ENCODE measurements at regions not wholly inside any gene's neighbourhood (a gene's known extent, or its start where the extent isn't known, plus 50 kb on each side); places are given as distances from the start of the nearest gene placed in this dataset.

DNA sequence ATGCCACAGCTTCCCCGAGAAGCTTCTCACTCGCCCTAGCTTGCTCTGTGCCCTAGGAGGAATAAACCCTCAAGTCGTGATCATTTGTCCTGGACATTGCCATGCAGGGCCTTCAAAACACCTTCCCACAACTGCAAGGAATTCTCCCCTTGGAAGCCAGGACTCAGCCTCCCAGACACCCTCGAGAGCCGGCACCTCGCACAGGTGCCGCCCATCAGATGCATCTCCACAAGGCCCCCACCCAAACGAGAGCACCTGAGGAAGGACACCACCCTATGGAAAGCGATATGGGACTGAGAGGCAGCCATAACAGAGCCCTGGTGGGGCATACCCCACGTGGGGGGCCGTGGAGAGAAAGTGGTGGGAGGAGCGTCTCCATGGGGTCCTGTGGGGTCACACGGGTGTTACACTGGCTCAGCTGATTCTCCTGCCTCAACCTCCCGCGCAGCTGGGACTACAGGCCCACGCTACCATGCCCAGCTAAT is 77.6 kb upstream of the FOXK1 start:
- no peaks in the 10 kb centered on the region for H3K9me3 ChIP-seq (ENCODE audit: low read length)
- no peaks in the 10 kb centered on the region for H3K27me3 ChIP-seq (ENCODE audit: insufficient read depth, low read depth, low read length)
- H3K4me3 ChIP-seq (ENCODE audit: low read length), result no peak overlapping the region
- no peak overlapping the region for H3K4me2 ChIP-seq (ENCODE audit: low read length)
- no peak overlapping the region for H3K27ac ChIP-seq (ENCODE audit: low read length)
- TF ChIP-seq MXI1 (conservative IDR thresholded peaks at IDR 0.05; ENCODE audit: poor library complexity, severe bottlenecking), result no peak
- no peaks in the 10 kb centered on the region for H4K20me1 ChIP-seq (ENCODE audit: insufficient read depth)
- no peaks in the 10 kb centered on the region for H3K9me2 ChIP-seq (ENCODE audit: insufficient read depth, low read length)
- no peak overlapping the region for H3K9ac ChIP-seq (ENCODE audit: low read length)
- H3K36me3 ChIP-seq (ENCODE audit: insufficient read depth, low read length), result no peaks in the 10 kb centered on the region
- H3K79me2 ChIP-seq (replicated peaks; ENCODE audit: insufficient read depth, low read length), result no peaks in the 10 kb centered on the region
- no peak overlapping the region for H2AFZ ChIP-seq (ENCODE audit: low read depth, low read length)
- no peaks in the 10 kb centered on the region for H3F3A ChIP-seq (ENCODE audit: insufficient read depth, low read length, poor library complexity, severe bottlenecking)

DNA sequence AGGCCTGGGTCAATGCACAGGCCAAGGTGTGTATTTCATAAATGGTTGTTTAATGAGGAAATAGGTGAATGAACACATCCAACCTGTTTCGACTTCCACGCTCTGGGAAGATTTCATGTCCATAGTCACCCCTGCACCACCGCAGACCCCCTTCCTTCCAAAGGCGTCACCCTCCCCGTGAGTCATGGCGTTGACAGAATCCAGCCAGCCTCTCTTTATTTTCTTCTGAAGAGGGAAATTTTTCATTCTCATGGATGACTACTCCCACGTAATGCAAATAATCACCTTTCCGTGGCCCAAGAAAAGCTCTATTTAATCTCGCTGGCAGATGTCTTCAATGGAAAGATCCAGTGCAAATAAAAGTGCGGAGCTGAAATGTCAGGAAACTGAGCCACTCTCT is 75.3 kb upstream of the FOXK1 start:
- Histone ChIP-seq H3K27me3 (ENCODE audit: insufficient read depth, low read depth, low read length) (no peaks in the 10 kb centered on the region), H3K9me2 (ENCODE audit: insufficient read depth, low read length) (no peaks in the 10 kb centered on the region), H3K36me3 (ENCODE audit: insufficient read depth, low read length) (no peaks in the 10 kb centered on the region), H3F3A (ENCODE audit: insufficient read depth, low read length, poor library complexity, severe bottlenecking) (no peaks in the 10 kb centered on the region), H4K20me1 (ENCODE audit: insufficient read depth) (no peaks in the 10 kb centered on the region), H3K27ac (ENCODE audit: low read length) (no peak overlapping the region), H3K9me3 (ENCODE audit: low read length) (no peaks in the 10 kb centered on the region), H3K9ac (ENCODE audit: low read length) (no peak overlapping the region), H2AFZ (ENCODE audit: low read depth, low read length) (no peak overlapping the region), H3K79me2 (replicated peaks; ENCODE audit: insufficient read depth, low read length) (no peaks in the 10 kb centered on the region), H3K4me3 (ENCODE audit: low read length) (no peak overlapping the region), H3K4me2 (ENCODE audit: low read length) (no peak overlapping the region)
- TF ChIP-seq EP300 (conservative IDR thresholded peaks at IDR 0.05; ENCODE audit: poor library complexity, severe bottlenecking), result no peak
- TF ChIP-seq RAD21 (conservative IDR thresholded peaks at IDR 0.05), result no peak
- no peak for TF ChIP-seq EZH2 (IDR thresholded peaks at IDR 0.05; ENCODE audit: borderline replicate concordance, insufficient read depth, low read length, poor library complexity, severe bottlenecking)
- no peak for TF ChIP-seq CTCF (IDR thresholded peaks at IDR 0.05; ENCODE audit: poor library complexity, severe bottlenecking)
- TF ChIP-seq REST (IDR thresholded peaks at IDR 0.05; ENCODE audit: borderline replicate concordance), result no peak
- no peak for TF ChIP-seq POLR2AphosphoS5 (IDR thresholded peaks at IDR 0.05)
- TF ChIP-seq MXI1 (conservative IDR thresholded peaks at IDR 0.05; ENCODE audit: poor library complexity, severe bottlenecking), result no peak
- TF ChIP-seq TAF1 (IDR thresholded peaks at IDR 0.05; ENCODE audit: low read depth), result no peak
- TF ChIP-seq SMC3 (conservative IDR thresholded peaks at IDR 0.05; ENCODE audit: poor library complexity), result no peak

- no peaks in the 10 kb centered on the region for H3F3A ChIP-seq (ENCODE audit: insufficient read depth, low read length, poor library complexity, severe bottlenecking)
Observed at GRCh38 chr7:4607311-4607729, 74.8 kb upstream of the FOXK1 start.

More at GRCh38 chr7:4607311-4607729, 74.8 kb upstream of the FOXK1 start:
- H3K4me3 ChIP-seq (ENCODE audit: low read length), result no peak overlapping the region
- no peak overlapping the region for H3K27ac ChIP-seq (ENCODE audit: low read length)
- TF ChIP-seq POLR2AphosphoS5 (IDR thresholded peaks at IDR 0.05) (no peak), REST (IDR thresholded peaks at IDR 0.05; ENCODE audit: borderline replicate concordance) (no peak), TAF1 (IDR thresholded peaks at IDR 0.05; ENCODE audit: low read depth) (no peak), EZH2 (IDR thresholded peaks at IDR 0.05; ENCODE audit: borderline replicate concordance, insufficient read depth, low read length, poor library complexity, severe bottlenecking) (no peak), SMC3 (conservative IDR thresholded peaks at IDR 0.05; ENCODE audit: poor library complexity) (no peak), CTCF (IDR thresholded peaks at IDR 0.05; ENCODE audit: poor library complexity, severe bottlenecking) (no peak)
- H3K9ac ChIP-seq (ENCODE audit: low read length), result no peak overlapping the region
- no peaks in the 10 kb centered on the region for H3K9me2 ChIP-seq (ENCODE audit: insufficient read depth, low read length)
- no peaks in the 10 kb centered on the region for H4K20me1 ChIP-seq (ENCODE audit: insufficient read depth)
- H3K27me3 ChIP-seq (ENCODE audit: insufficient read depth, low read depth, low read length), result no peaks in the 10 kb centered on the region
- no peaks in the 10 kb centered on the region for H3K79me2 ChIP-seq (replicated peaks; ENCODE audit: insufficient read depth, low read length)
- H2AFZ ChIP-seq (ENCODE audit: low read depth, low read length), result no peak overlapping the region
- no peak overlapping the region for H3K4me2 ChIP-seq (ENCODE audit: low read length)
- no peaks in the 10 kb centered on the region for H3K9me3 ChIP-seq (ENCODE audit: low read length)
- no peaks in the 10 kb centered on the region for H3K36me3 ChIP-seq (ENCODE audit: insufficient read depth, low read length)

Data from neural cell (in vitro differentiated cells).